ENCODE measurements at regions not wholly inside any gene's neighbourhood (a gene's known extent, or its start where the extent isn't known, plus 50 kb on each side); places are given as distances from the start of the nearest gene placed in this dataset.

DNA sequence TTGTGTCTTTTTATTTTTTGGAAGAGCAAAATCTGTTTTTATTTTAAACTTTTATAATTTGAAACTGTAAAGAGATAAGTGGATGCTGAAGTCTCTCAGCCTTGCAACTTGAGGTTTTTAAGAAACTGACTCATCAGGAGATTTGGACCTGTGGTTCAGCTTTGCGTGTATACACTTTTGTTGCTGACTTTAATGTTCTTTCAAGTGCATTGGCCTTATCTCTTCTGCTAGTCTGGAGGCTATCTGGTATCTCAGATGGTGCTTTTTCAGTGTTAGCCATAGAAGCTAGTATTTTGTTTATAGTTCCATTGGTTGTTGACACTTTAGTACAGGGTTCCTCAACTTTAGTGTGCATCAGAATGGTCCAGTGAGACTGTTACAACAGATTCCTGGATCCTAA, 504.0 kb upstream of the SPTLC3 start:
- CTCF ChIA-PET = no interaction called here

GRCh38 chr20:12511499-12511898, 497.3 kb upstream of the SPTLC3 start:
- Histone ChIP-seq H3K9me3 (ENCODE audit: control insufficient read depth in 2 of 3, low read length in 3 of 3) (no peaks in the 10 kb centered on the region), H3K36me3 (ENCODE audit: control insufficient read depth in 2 of 3, insufficient read depth in 3 of 3, low read length in 3 of 3) (no peaks in the 10 kb centered on the region), H3K4me3 (ENCODE audit: low read length) (no peak overlapping the region), H3K27ac (ENCODE audit: low read depth, low read length) (no peak overlapping the region), H3K4me1 (ENCODE audit: control insufficient read depth in 2 of 2, insufficient read depth in 2 of 2, low read length in 2 of 2) (no peaks in the 10 kb centered on the region), H3K27me3 (ENCODE audit: control insufficient read depth in 2 of 2, insufficient read depth in 2 of 2, low read length in 2 of 2) (no peaks in the 10 kb centered on the region)
- no peaks in the 10 kb centered on the region for H3K4me1 Mint-ChIP-seq
- H3K36me3 Mint-ChIP-seq = no peaks in the 10 kb centered on the region
- ATAC-seq = no peak
- no peaks in the 10 kb centered on the region for H3K27me3 Mint-ChIP-seq
- intact Hi-C loops (cut with micrococcal nuclease) = no loop called here
- no peak overlapping the region for H3K27ac Mint-ChIP-seq
- CTCF ChIA-PET = no interaction called here
- POLR2A ChIA-PET = no interaction called here
- H3K9me3 Mint-ChIP-seq = peaks cover 0 to 31% (median 11%) of the 10 kb centered on the region in 11 donors
- DNase-seq = no peak
- no peak overlapping the region for H3K4me3 Mint-ChIP-seq

More for the DNA sequence above, 504.0 kb upstream of the SPTLC3 start:
- H3K4me1 Mint-ChIP-seq = no peaks in the 10 kb centered on the region
- no peaks in the 10 kb centered on the region for H3K4me1 ChIP-seq (ENCODE audit: control insufficient read depth in 2 of 2, insufficient read depth in 2 of 2, low read length in 2 of 2)
- H3K27ac Mint-ChIP-seq = no peak overlapping the region
- ATAC-seq = no peak
- no peak overlapping the region for H3K4me3 ChIP-seq (ENCODE audit: low read length)
- no peaks in the 10 kb centered on the region for H3K36me3 Mint-ChIP-seq
- no peaks in the 10 kb centered on the region for H3K27me3 Mint-ChIP-seq
- no peak overlapping the region for H3K4me3 Mint-ChIP-seq
- POLR2A ChIA-PET = no interaction called here
- no peak for DNase-seq
- H3K36me3 ChIP-seq (ENCODE audit: control insufficient read depth in 2 of 3, insufficient read depth in 3 of 3, low read length in 3 of 3) = no peaks in the 10 kb centered on the region
- no peaks in the 10 kb centered on the region for H3K27me3 ChIP-seq (ENCODE audit: control insufficient read depth in 2 of 2, insufficient read depth in 2 of 2, low read length in 2 of 2)
- H3K27ac ChIP-seq (ENCODE audit: low read depth, low read length) = no peak overlapping the region
- no peaks in the 10 kb centered on the region for H3K9me3 ChIP-seq (ENCODE audit: control insufficient read depth in 2 of 3, low read length in 3 of 3)
- H3K9me3 Mint-ChIP-seq = peaks cover 0 to 20% (median 9%) of the 10 kb centered on the region in 11 donors
- intact Hi-C loops (cut with micrococcal nuclease) = no loop called here

- CTCF ChIA-PET = no interaction called here
These were observed 496.0 kb upstream of the SPTLC3 start for GRCh38 chr20:12512755-12513154.

DNA sequence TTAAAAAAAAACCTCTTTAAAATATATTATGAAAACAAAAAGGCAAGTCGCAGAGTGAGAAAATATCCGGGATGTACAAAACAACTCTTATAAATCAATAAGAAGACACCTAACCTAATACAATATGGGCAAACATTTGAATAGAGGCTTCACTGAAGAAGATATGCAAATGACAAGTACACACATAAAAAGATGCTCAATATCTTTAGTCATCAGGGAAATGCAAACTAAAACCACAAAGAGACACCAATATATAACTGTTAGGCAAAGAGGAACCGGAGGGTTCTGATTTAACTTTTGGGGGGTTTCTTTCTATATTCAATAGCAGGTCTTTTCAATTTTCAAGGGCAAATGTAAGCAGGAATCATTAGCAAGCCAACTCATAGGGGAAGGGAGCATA, 480.7 kb upstream of the SPTLC3 start:
- ChIA-PET CTCF (no interaction called here), POLR2A (no interaction called here)
- H3K27me3 Mint-ChIP-seq = no peaks in the 10 kb centered on the region
- intact Hi-C loops (cut with micrococcal nuclease) = no loop called here
- Histone ChIP-seq H3K4me1 (ENCODE audit: control insufficient read depth in 2 of 2, insufficient read depth in 2 of 2, low read length in 2 of 2) (no peaks in the 10 kb centered on the region), H3K27me3 (ENCODE audit: control insufficient read depth in 2 of 2, insufficient read depth in 2 of 2, low read length in 2 of 2) (no peaks in the 10 kb centered on the region), H3K9me3 (ENCODE audit: control insufficient read depth in 2 of 3, low read length in 3 of 3) (no peaks in the 10 kb centered on the region), H3K36me3 (ENCODE audit: control insufficient read depth in 2 of 3, insufficient read depth in 3 of 3, low read length in 3 of 3) (no peaks in the 10 kb centered on the region), H3K4me3 (ENCODE audit: low read length) (no peak overlapping the region), H3K27ac (ENCODE audit: low read depth, low read length) (no peak overlapping the region)
- DNase-seq (no peak), ATAC-seq (no peak)
- no peak overlapping the region for H3K27ac Mint-ChIP-seq
- no peaks in the 10 kb centered on the region for H3K36me3 Mint-ChIP-seq
- H3K4me3 Mint-ChIP-seq = no peak overlapping the region
- no peaks in the 10 kb centered on the region for H3K4me1 Mint-ChIP-seq
- peaks cover 0 to 5% (median 2%) of the 10 kb centered on the region in 11 donors for H3K9me3 Mint-ChIP-seq

More at GRCh38 chr20:12512755-12513154, 496.0 kb upstream of the SPTLC3 start:
- no peaks in the 10 kb centered on the region for H3K36me3 Mint-ChIP-seq
- DNase-seq = no peak
- no peaks in the 10 kb centered on the region for H3K27me3 Mint-ChIP-seq
- ATAC-seq = no peak
- H3K9me3 Mint-ChIP-seq = peaks cover 1 to 22% (median 7%) of the 10 kb centered on the region in 11 donors
- H3K4me3 ChIP-seq (ENCODE audit: low read length) = no peak overlapping the region
- H3K9me3 ChIP-seq (ENCODE audit: control insufficient read depth in 2 of 3, low read length in 3 of 3) = no peaks in the 10 kb centered on the region
- H3K27ac ChIP-seq (ENCODE audit: low read depth, low read length) = no peak overlapping the region
- H3K4me3 Mint-ChIP-seq = no peak overlapping the region
- POLR2A ChIA-PET = no interaction called here
- no peaks in the 10 kb centered on the region for H3K36me3 ChIP-seq (ENCODE audit: control insufficient read depth in 2 of 3, insufficient read depth in 3 of 3, low read length in 3 of 3)
- H3K4me1 ChIP-seq (ENCODE audit: control insufficient read depth in 2 of 2, insufficient read depth in 2 of 2, low read length in 2 of 2) = no peaks in the 10 kb centered on the region
- no peaks in the 10 kb centered on the region for H3K27me3 ChIP-seq (ENCODE audit: control insufficient read depth in 2 of 2, insufficient read depth in 2 of 2, low read length in 2 of 2)
- intact Hi-C loops (cut with micrococcal nuclease) = no loop called here
- H3K4me1 Mint-ChIP-seq = no peaks in the 10 kb centered on the region
- H3K27ac Mint-ChIP-seq = no peak overlapping the region

GRCh38 chr20:12528591-12529041, 480.2 kb upstream of the SPTLC3 start:
- H3K4me1 ChIP-seq (ENCODE audit: control insufficient read depth in 2 of 2, insufficient read depth in 2 of 2, low read length in 2 of 2) = no peaks in the 10 kb centered on the region
- ATAC-seq = no peak
- ChIA-PET POLR2A (no interaction called here), CTCF (no interaction called here)
- Mint-ChIP-seq H3K9me3 (peaks cover 0 to 7% (median 2%) of the 10 kb centered on the region in 11 donors), H3K4me3 (no peak overlapping the region), H3K4me1 (no peaks in the 10 kb centered on the region), H3K27ac (no peak overlapping the region), H3K27me3 (no peaks in the 10 kb centered on the region), H3K36me3 (no peaks in the 10 kb centered on the region)
- H3K27ac ChIP-seq (ENCODE audit: low read depth, low read length) = no peak overlapping the region
- DNase-seq = no peak
- H3K4me3 ChIP-seq (ENCODE audit: low read length) = no peak overlapping the region
- H3K9me3 ChIP-seq (ENCODE audit: control insufficient read depth in 2 of 3, low read length in 3 of 3) = no peaks in the 10 kb centered on the region
- H3K36me3 ChIP-seq (ENCODE audit: control insufficient read depth in 2 of 3, insufficient read depth in 3 of 3, low read length in 3 of 3) = no peaks in the 10 kb centered on the region
- H3K27me3 ChIP-seq (ENCODE audit: control insufficient read depth in 2 of 2, insufficient read depth in 2 of 2, low read length in 2 of 2) = no peaks in the 10 kb centered on the region
- intact Hi-C loops (cut with micrococcal nuclease) = no loop called here

DNA sequence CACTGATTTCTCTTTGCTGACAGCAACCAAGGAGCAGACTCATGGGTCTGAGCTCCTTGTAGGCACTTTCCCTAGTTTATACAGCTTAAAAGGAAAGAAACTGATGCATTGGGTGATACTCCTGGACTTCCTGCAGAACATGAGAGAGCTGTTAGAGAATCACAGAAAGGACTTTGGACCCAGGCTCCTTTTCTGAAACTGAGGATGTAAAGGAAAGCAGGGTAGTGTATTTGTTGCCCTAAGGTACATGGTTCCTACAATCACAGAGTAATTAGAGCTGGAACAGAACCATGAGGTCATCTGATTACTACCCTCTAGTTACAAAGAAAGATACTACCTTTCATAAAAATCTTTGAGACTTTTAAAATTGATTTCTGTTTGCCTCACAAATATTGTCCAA, 477.1 kb upstream of the SPTLC3 start:
- CTCF ChIA-PET = no interaction called here
- H3K27me3 Mint-ChIP-seq = no peaks in the 10 kb centered on the region
- H3K36me3 Mint-ChIP-seq = no peaks in the 10 kb centered on the region
- H3K9me3 ChIP-seq (ENCODE audit: control insufficient read depth in 2 of 3, low read length in 3 of 3) = no peaks in the 10 kb centered on the region
- H3K4me1 Mint-ChIP-seq = no peaks in the 10 kb centered on the region
- H3K4me3 ChIP-seq (ENCODE audit: low read length) = no peak overlapping the region
- H3K4me3 Mint-ChIP-seq = no peak overlapping the region
- DNase-seq (no peak), ATAC-seq (no peak)
- H3K9me3 Mint-ChIP-seq = peaks cover 0 to 9% (median 3%) of the 10 kb centered on the region in 11 donors
- H3K4me1 ChIP-seq (ENCODE audit: control insufficient read depth in 2 of 2, insufficient read depth in 2 of 2, low read length in 2 of 2) = no peaks in the 10 kb centered on the region
- no peak overlapping the region for H3K27ac Mint-ChIP-seq
- H3K27ac ChIP-seq (ENCODE audit: low read depth, low read length) = no peak overlapping the region
- intact Hi-C loops (cut with micrococcal nuclease) = no loop called here
- H3K27me3 ChIP-seq (ENCODE audit: control insufficient read depth in 2 of 2, insufficient read depth in 2 of 2, low read length in 2 of 2) = no peaks in the 10 kb centered on the region
- POLR2A ChIA-PET = no interaction called here
- no peaks in the 10 kb centered on the region for H3K36me3 ChIP-seq (ENCODE audit: control insufficient read depth in 2 of 3, insufficient read depth in 3 of 3, low read length in 3 of 3)

GRCh38 chr20:12535316-12535715, 473.5 kb upstream of the SPTLC3 start:
- Histone ChIP-seq H3K4me1 (ENCODE audit: control insufficient read depth in 2 of 2, insufficient read depth in 2 of 2, low read length in 2 of 2) (no peaks in the 10 kb centered on the region), H3K36me3 (ENCODE audit: control insufficient read depth in 2 of 3, insufficient read depth in 3 of 3, low read length in 3 of 3) (no peaks in the 10 kb centered on the region), H3K9me3 (ENCODE audit: control insufficient read depth in 2 of 3, low read length in 3 of 3) (no peaks in the 10 kb centered on the region), H3K4me3 (ENCODE audit: low read length) (no peak overlapping the region), H3K27me3 (ENCODE audit: control insufficient read depth in 2 of 2, insufficient read depth in 2 of 2, low read length in 2 of 2) (no peaks in the 10 kb centered on the region), H3K27ac (ENCODE audit: low read depth, low read length) (no peak overlapping the region)
- CTCF ChIA-PET = no interaction called here
- Mint-ChIP-seq H3K4me1 (no peaks in the 10 kb centered on the region), H3K27me3 (no peaks in the 10 kb centered on the region), H3K36me3 (no peaks in the 10 kb centered on the region), H3K9me3 (peaks cover 0 to 22% (median 7%) of the 10 kb centered on the region in 11 donors), H3K4me3 (no peak overlapping the region), H3K27ac (no peak overlapping the region)
- intact Hi-C loops (cut with micrococcal nuclease) = no loop called here
- POLR2A ChIA-PET = no interaction called here
- DNase-seq (no peak), ATAC-seq (no peak)

Data from naive thymus-derived CD4-positive, alpha-beta T cell (primary cell).